ENCODE measurements at regions not wholly inside any gene's neighbourhood (a gene's known extent, or its start where the extent isn't known, plus 50 kb on each side); places are given as distances from the start of the nearest gene placed in this dataset.

- H3K4me3 ChIP-seq (ENCODE audit: low read depth, low read length) = no peak overlapping the region
- no peak for TF ChIP-seq CTCF (IDR thresholded peaks at IDR 0.05; ENCODE audit: low read depth, low read length, missing control alignments)
- in situ Hi-C loops (cut with HindIII; ENCODE audit: low sequenced_read_pairs) = no loop called here
- no peak for DNase-seq (ENCODE audit: low read depth)
Observed at GRCh38 chr13:50140581-50141374, 125.5 kb downstream of the KCNRG start.

- no peak for TF ChIP-seq CTCF (IDR thresholded peaks at IDR 0.05; ENCODE audit: low read depth, low read length, missing control alignments)
- no peak for DNase-seq (ENCODE audit: low read depth)
- no peak overlapping the region for H3K4me3 ChIP-seq (ENCODE audit: low read depth, low read length)
- in situ Hi-C loops (cut with HindIII; ENCODE audit: low sequenced_read_pairs) = no loop called here
Observed at GRCh38 chr13:50141375-50141975, 126.2 kb downstream of the KCNRG start.

GRCh38 chr13:50144246-50145160 lies 129.3 kb downstream of the KCNRG start:
- no peak for DNase-seq (ENCODE audit: low read depth)
- in situ Hi-C loops (cut with HindIII; ENCODE audit: low sequenced_read_pairs) = no loop called here
- no peak for TF ChIP-seq CTCF (IDR thresholded peaks at IDR 0.05; ENCODE audit: low read depth, low read length, missing control alignments)
- no peak overlapping the region for H3K4me3 ChIP-seq (ENCODE audit: low read depth, low read length)

- H3K4me3 ChIP-seq (ENCODE audit: low read depth, low read length) = no peak overlapping the region
- no peak for DNase-seq (ENCODE audit: low read depth)
- TF ChIP-seq CTCF (IDR thresholded peaks at IDR 0.05; ENCODE audit: low read depth, low read length, missing control alignments) = no peak
- in situ Hi-C loops (cut with HindIII; ENCODE audit: low sequenced_read_pairs) = no loop called here
Observed at GRCh38 chr13:50149214-50149613, 134.0 kb downstream of the KCNRG start.

GRCh38 chr13:50149932-50150331 lies 134.7 kb downstream of the KCNRG start:
- in situ Hi-C loops (cut with HindIII; ENCODE audit: low sequenced_read_pairs) = no loop called here
- H3K4me3 ChIP-seq (ENCODE audit: low read depth, low read length) = no peak overlapping the region
- no peak for TF ChIP-seq CTCF (IDR thresholded peaks at IDR 0.05; ENCODE audit: low read depth, low read length, missing control alignments)
- DNase-seq (ENCODE audit: low read depth) = no peak

GRCh38 chr13:50152224-50152623 lies 137.0 kb downstream of the KCNRG start:
- H3K4me3 ChIP-seq (ENCODE audit: low read depth, low read length) = no peak overlapping the region
- no peak for DNase-seq (ENCODE audit: low read depth)
- in situ Hi-C loops (cut with HindIII; ENCODE audit: low sequenced_read_pairs) = no loop called here
- TF ChIP-seq CTCF (IDR thresholded peaks at IDR 0.05; ENCODE audit: low read depth, low read length, missing control alignments) = no peak

Data from astrocyte of the cerebellum (primary cell).